ENCODE measurements at regions not wholly inside any gene's neighbourhood (a gene's known extent, or its start where the extent isn't known, plus 50 kb on each side); places are given as distances from the start of the nearest gene placed in this dataset.

DNA sequence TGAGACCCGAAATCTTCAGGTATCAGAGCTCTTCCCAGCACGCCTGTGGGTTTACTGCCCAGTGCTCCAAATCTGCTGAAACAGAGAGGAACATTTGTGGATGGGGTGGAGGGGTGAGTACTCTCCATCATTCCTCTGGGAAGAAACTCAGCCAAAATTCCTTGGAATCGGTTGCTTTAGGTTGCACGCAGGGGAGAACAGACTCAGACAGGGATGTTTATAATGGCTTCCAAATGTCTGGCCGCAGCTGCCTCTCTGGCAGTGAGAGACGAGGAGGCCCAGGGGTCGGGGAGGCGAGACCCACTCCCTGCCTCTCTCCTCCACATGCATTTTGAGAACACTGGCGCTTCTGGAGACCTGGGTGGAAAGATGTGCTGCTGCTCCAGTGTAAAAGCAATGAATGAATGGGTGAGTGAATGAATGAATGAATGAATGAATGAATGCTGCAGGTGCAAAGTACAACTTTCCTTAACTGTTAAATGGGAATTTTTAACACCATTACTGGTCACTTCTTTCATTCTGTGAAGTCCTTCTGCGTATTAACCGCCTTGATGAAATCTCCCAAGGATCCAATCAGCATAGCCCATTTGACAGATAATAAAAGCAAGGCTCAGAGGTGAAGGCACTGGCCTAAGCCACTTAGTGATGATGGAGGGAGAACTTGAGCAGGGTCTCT lies 437.4 kb downstream of the MIAT start:
- TF ChIP-seq, protein P1, sequence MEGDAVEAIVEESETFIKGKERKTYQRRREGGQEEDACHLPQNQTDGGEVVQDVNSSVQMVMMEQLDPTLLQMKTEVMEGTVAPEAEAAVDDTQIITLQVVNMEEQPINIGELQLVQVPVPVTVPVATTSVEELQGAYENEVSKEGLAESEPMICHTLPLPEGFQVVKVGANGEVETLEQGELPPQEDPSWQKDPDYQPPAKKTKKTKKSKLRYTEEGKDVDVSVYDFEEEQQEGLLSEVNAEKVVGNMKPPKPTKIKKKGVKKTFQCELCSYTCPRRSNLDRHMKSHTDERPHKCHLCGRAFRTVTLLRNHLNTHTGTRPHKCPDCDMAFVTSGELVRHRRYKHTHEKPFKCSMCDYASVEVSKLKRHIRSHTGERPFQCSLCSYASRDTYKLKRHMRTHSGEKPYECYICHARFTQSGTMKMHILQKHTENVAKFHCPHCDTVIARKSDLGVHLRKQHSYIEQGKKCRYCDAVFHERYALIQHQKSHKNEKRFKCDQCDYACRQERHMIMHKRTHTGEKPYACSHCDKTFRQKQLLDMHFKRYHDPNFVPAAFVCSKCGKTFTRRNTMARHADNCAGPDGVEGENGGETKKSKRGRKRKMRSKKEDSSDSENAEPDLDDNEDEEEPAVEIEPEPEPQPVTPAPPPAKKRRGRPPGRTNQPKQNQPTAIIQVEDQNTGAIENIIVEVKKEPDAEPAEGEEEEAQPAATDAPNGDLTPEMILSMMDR (IDR thresholded peaks at IDR 0.05), result no peak
- no peak for TF ChIP-seq POLR2A (IDR thresholded peaks at IDR 0.05)
- TF ChIP-seq POLR2AphosphoS5 (IDR thresholded peaks at IDR 0.05; ENCODE audit: insufficient read depth in 1 of 2, low read depth in 1 of 2), result peak in 1 of 2 donors; percentile 36

Data from vagina (tissue), 2 donors.